Ovary (tissue), 3 donors: ENCODE measurements at regions not wholly inside any gene's neighbourhood (a gene's known extent, or its start where the extent isn't known, plus 50 kb on each side); places are given as distances from the start of the nearest gene placed in this dataset.

ENCODE experiments used
- CTCF ChIP-seq, 3 donors: fragments of 450-650 bp in 2 of 3; fragments of 200-600 bp in 1 of 3; IDR thresholded peaks; one replicate each; pipeline versions ENCODE4 v1.5.1 to v1.8.0; 2016 to 2022; ENCODE audit warnings: antibody characterized with exemption in 3 of 3, mild to moderate bottlenecking in 1 of 3
- EP300 ChIP-seq: sonication (generic); formaldehyde crosslinking; IDR thresholded peaks from one replicate; pipeline ENCODE4 v1.6.1; 2017; ENCODE audit warnings: antibody characterized with exemption
- donor health status: DM: no; HTN: no; CAD: no.

GRCh38 chr3:145294572-145294971 lies 866.4 kb downstream of the PLOD2 start:
- TF ChIP-seq EP300 (no peak), CTCF (IDR thresholded peaks at IDR 0.05) (no peak)
